Endothelial cell (in vitro differentiated cells): ENCODE measurements at regions not wholly inside any gene's neighbourhood (a gene's known extent, or its start where the extent isn't known, plus 50 kb on each side); places are given as distances from the start of the nearest gene placed in this dataset.

Experiments
- DNase-seq: peaks from one replicate; pipeline ENCODE4 v3.0.0; 2021; ENCODE audit warnings: low spot score
- H3K27ac Mint-ChIP-seq: one replicate; pipeline ENCODE4 v1.8.0; 2021; ENCODE audit warnings: mixed read lengths, inconsistent platforms; ENCODE audit not compliant: unreplicated experiment
- H3K27me3 Mint-ChIP-seq: one replicate; pipeline ENCODE4 v1.8.0; 2021; ENCODE audit warnings: mild to moderate bottlenecking, moderate library complexity, mixed read lengths, inconsistent platforms; ENCODE audit not compliant: unreplicated experiment
- H3K36me3 Mint-ChIP-seq: one replicate; pipeline ENCODE4 v1.8.0; 2021; ENCODE audit warnings: mild to moderate bottlenecking, low read depth, mixed read lengths, inconsistent platforms; ENCODE audit not compliant: unreplicated experiment
- H3K4me1 Mint-ChIP-seq: one replicate; pipeline ENCODE4 v1.8.0; 2021; ENCODE audit warnings: mild to moderate bottlenecking, mixed read lengths, inconsistent platforms; ENCODE audit not compliant: unreplicated experiment
- H3K4me3 Mint-ChIP-seq: one replicate; pipeline ENCODE4 v1.8.0; 2021; ENCODE audit warnings: mild to moderate bottlenecking, mixed read lengths, inconsistent platforms; ENCODE audit not compliant: unreplicated experiment
- H3K9me3 Mint-ChIP-seq: one replicate; pipeline ENCODE4 v1.8.0; 2021; ENCODE audit warnings: mixed read lengths, inconsistent platforms; ENCODE audit not compliant: unreplicated experiment
- CTCF ChIP-seq: fragments of 200-600 bp; sonication (generic); IDR thresholded peaks from one replicate; pipeline ENCODE4 v1.5.0; 2021; ENCODE audit warnings: antibody characterized with exemption; ENCODE audit not compliant: unreplicated experiment

DNA sequence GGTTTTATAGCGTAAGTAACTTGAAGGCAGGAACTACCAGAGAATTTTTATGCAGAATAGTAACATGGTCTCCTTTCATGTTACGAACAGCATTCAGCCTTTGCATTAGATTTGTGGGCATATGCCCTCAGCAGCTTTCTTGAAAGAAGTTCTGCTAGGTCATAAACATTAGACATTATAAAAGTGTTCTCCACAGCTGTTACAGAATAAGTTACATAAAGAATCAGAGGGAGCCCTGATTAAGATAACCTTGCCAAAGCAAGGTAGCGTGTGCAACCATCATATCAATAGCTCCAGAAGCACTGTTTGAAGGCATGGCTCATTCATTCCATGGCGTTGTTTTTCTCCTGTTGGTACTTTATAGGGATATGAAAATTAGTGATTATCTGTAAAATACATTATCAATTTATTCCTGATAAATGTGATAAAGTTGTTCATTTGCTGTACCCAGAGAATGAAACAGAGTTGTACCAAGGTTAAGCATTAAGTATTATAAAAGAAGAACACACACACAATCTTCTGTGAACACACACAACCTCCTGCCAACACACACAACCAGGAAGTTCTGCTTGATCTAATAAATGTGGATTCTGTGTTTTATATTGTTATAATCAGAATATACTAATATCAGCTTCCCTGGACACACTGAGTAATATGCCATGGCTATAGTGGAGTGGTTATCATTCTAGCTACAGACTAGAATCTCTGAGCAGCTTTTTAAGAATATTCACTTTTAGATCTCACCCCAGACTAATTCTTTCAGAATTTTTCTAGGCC, 286.7 kb upstream of the SLC39A10 start:
- DNase-seq, result no peak
- Mint-ChIP-seq H3K36me3 (no peaks in the 10 kb centered on the region), H3K27ac (no peak overlapping the region), H3K4me3 (no peak overlapping the region), H3K27me3 (peaks cover 3% of the 10 kb centered on the region), H3K4me1 (no peaks in the 10 kb centered on the region), H3K9me3 (no peaks in the 10 kb centered on the region)
- TF ChIP-seq CTCF, result no peak

- no peak overlapping the region for H3K27ac Mint-ChIP-seq
- H3K36me3 Mint-ChIP-seq, result no peaks in the 10 kb centered on the region
- TF ChIP-seq CTCF, result no peak
- H3K27me3 Mint-ChIP-seq, result peaks cover 3% of the 10 kb centered on the region
- no peaks in the 10 kb centered on the region for H3K9me3 Mint-ChIP-seq
- H3K4me3 Mint-ChIP-seq, result no peak overlapping the region
- H3K4me1 Mint-ChIP-seq, result no peaks in the 10 kb centered on the region
- DNase-seq, result no peak
Measured at GRCh38 chr2:195369218-195369587, 287.8 kb upstream of the SLC39A10 start.

- TF ChIP-seq CTCF, result no peak
- no peak overlapping the region for H3K27ac Mint-ChIP-seq
- no peak overlapping the region for H3K4me3 Mint-ChIP-seq
- H3K4me1 Mint-ChIP-seq, result no peaks in the 10 kb centered on the region
- H3K27me3 Mint-ChIP-seq, result peaks cover 3% of the 10 kb centered on the region
- no peak for DNase-seq
- H3K36me3 Mint-ChIP-seq, result no peaks in the 10 kb centered on the region
- H3K9me3 Mint-ChIP-seq, result no peaks in the 10 kb centered on the region
Measured at GRCh38 chr2:195368249-195369217, 288.5 kb upstream of the SLC39A10 start.

DNA sequence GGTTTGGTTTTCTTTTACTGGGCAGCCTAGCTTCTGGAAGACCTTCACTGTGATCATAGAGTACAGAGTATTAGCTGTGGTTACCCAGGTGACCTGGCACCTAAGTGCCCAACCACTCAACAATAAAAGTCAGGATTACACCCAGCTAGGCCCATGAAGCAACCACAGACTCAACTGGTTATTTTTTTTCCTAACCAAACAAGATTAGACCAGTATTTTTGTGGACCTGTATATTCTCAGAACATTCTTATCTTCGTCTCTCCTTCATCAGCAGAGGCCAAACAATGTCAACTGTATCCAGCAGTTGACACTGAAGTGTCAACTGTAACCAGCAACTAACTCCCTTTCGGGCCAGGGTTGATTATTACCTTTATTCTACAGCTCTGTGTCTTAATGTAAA, 289.2 kb upstream of the SLC39A10 start:
- no peak for TF ChIP-seq CTCF
- H3K27ac Mint-ChIP-seq, result no peak overlapping the region
- H3K4me1 Mint-ChIP-seq, result no peaks in the 10 kb centered on the region
- H3K4me3 Mint-ChIP-seq, result no peak overlapping the region
- H3K9me3 Mint-ChIP-seq, result no peaks in the 10 kb centered on the region
- H3K27me3 Mint-ChIP-seq, result peaks cover 3% of the 10 kb centered on the region
- no peak for DNase-seq
- H3K36me3 Mint-ChIP-seq, result no peaks in the 10 kb centered on the region
